ENCODE measurements at regions not wholly inside any gene's neighbourhood (a gene's known extent, or its start where the extent isn't known, plus 50 kb on each side); places are given as distances from the start of the nearest gene placed in this dataset.
"Not testable (repeated sequence)": the region's sequence is repeated elsewhere in the genome, so short reads cannot be mapped to it uniquely, and the experiment has no call there.

GRCh38 chr2:44051593-44052347 is 56.0 kb upstream of the LRPPRC start:
- no peak for FAIRE-seq

- no peak for FAIRE-seq
Measured at GRCh38 chr2:44052584-44052983, 56.8 kb upstream of the LRPPRC start.

GRCh38 chr2:44053052-44053451 is 57.3 kb upstream of the LRPPRC start:
- no peak for FAIRE-seq

GRCh38 chr2:44053456-44053855 is 57.7 kb upstream of the LRPPRC start:
- no peak for FAIRE-seq

- FAIRE-seq, result no peak
Measured at GRCh38 chr2:44055229-44055628, 59.4 kb upstream of the LRPPRC start.

- no peak for FAIRE-seq
Measured at GRCh38 chr2:44055664-44056063, 59.9 kb upstream of the LRPPRC start.

GRCh38 chr2:44056947-44057346 is 61.2 kb upstream of the LRPPRC start:
- FAIRE-seq, result no peak

GRCh38 chr2:44060286-44060685 is 64.5 kb upstream of the LRPPRC start:
- FAIRE-seq, result not testable (repeated sequence)

- FAIRE-seq, result no peak
Measured at GRCh38 chr2:44060990-44061389, 65.2 kb upstream of the LRPPRC start.

GRCh38 chr2:44061469-44061868 is 65.7 kb upstream of the LRPPRC start:
- no peak for FAIRE-seq

- no peak for FAIRE-seq
Measured at GRCh38 chr2:44061876-44062275, 66.1 kb upstream of the LRPPRC start.

GRCh38 chr2:44063033-44063432 is 67.2 kb upstream of the LRPPRC start:
- no peak for FAIRE-seq

GRCh38 chr2:44064281-44064680 is 68.5 kb upstream of the LRPPRC start:
- FAIRE-seq, result not testable (repeated sequence)

GRCh38 chr2:44067012-44067790 is 71.4 kb upstream of the LRPPRC start:
- FAIRE-seq, result not testable (repeated sequence)

- not testable (repeated sequence) for FAIRE-seq
Measured at GRCh38 chr2:44067791-44068181, 72.0 kb upstream of the LRPPRC start.

- no peak for FAIRE-seq
Measured at GRCh38 chr2:44071454-44072046, 75.8 kb upstream of the LRPPRC start.

- not testable (repeated sequence) for FAIRE-seq
Measured at GRCh38 chr2:44073667-44074066, 77.9 kb upstream of the LRPPRC start.

- not testable (repeated sequence) for FAIRE-seq
Measured at GRCh38 chr2:44074795-44075194, 79.0 kb upstream of the LRPPRC start.

- no peak for FAIRE-seq
Measured at GRCh38 chr2:44075541-44075940, 79.8 kb upstream of the LRPPRC start.

GRCh38 chr2:44077942-44078511 is 82.2 kb upstream of the LRPPRC start:
- no peak for FAIRE-seq

- no peak for FAIRE-seq
Measured at GRCh38 chr2:44079686-44080085, 83.9 kb upstream of the LRPPRC start.

GRCh38 chr2:44083054-44083453 is 85.6 kb upstream of the PPM1B start:
- no peak for FAIRE-seq

- no peak for FAIRE-seq
Measured at GRCh38 chr2:44084850-44085249, 83.8 kb upstream of the PPM1B start.

- no peak for FAIRE-seq
Measured at GRCh38 chr2:44086629-44087028, 82.0 kb upstream of the PPM1B start.
